Liver (tissue), 8 donors: ENCODE measurements at regions not wholly inside any gene's neighbourhood (a gene's known extent, or its start where the extent isn't known, plus 50 kb on each side); places are given as distances from the start of the nearest gene placed in this dataset.

ENCODE experiments used
- DNase-seq: peaks from one replicate; pipeline ENCODE4 v3.0.0-alpha.2; 2017; ENCODE audit warnings: low spot score
- H3K27ac ChIP-seq, 2 donors: one replicate each; pipeline ENCODE4 v1.7.0; 2013; ENCODE audit warnings: inconsistent platforms in 2 of 2, low read length in 2 of 2, control low read depth in 1 of 2, low read depth in 1 of 2, mild to moderate bottlenecking in 1 of 2
- H3K27me3 ChIP-seq, 4 donors: one replicate each; pipeline versions ENCODE4 v1.6.1 to v1.7.0; 2013; ENCODE audit warnings: low read length in 3 of 4, inconsistent platforms in 1 of 4, mild to moderate bottlenecking in 1 of 4, moderate library complexity in 1 of 4; ENCODE audit not compliant: control insufficient read depth in 4 of 4, insufficient read depth in 4 of 4
- H3K36me3 ChIP-seq, 4 donors: one replicate each; pipeline versions ENCODE4 v1.6.1 to v1.7.0; 2013; ENCODE audit warnings: low read length in 3 of 4, mild to moderate bottlenecking in 3 of 4, low read depth in 1 of 4, moderate library complexity in 1 of 4; ENCODE audit not compliant: control insufficient read depth in 4 of 4, insufficient read depth in 3 of 4
- H3K4me1 ChIP-seq, 4 donors: one replicate each; pipeline versions ENCODE4 v1.6.1 to v1.7.0; 2013; ENCODE audit warnings: low read length in 3 of 4, mild to moderate bottlenecking in 3 of 4, moderate library complexity in 1 of 4; ENCODE audit not compliant: control insufficient read depth in 4 of 4, insufficient read depth in 4 of 4
- H3K4me3 ChIP-seq, 3 donors: one replicate each; pipeline versions ENCODE4 v1.6.1 to v1.7.0; 2013; ENCODE audit warnings: low read length in 3 of 3, control low read depth in 1 of 3, low read depth in 1 of 3, mild to moderate bottlenecking in 1 of 3
- H3K9ac ChIP-seq, 2 donors: one replicate each; pipeline ENCODE4 v1.7.0; 2013; ENCODE audit warnings: low read length in 2 of 2, mild to moderate bottlenecking in 2 of 2, moderate library complexity in 2 of 2, control low read depth in 1 of 2, low read depth in 1 of 2
- H3K9me3 ChIP-seq, 4 donors: one replicate each; pipeline versions ENCODE4 v1.6.1 to v1.7.0; 2013; ENCODE audit warnings: low read length in 3 of 4; ENCODE audit not compliant: control insufficient read depth in 4 of 4
- EGR1 ChIP-seq, 2 donors: IDR thresholded peaks; 2 replicates each; pipeline ENCODE4 v1.6.1; 2016 to 2018; ENCODE audit warnings: antibody characterized with exemption in 2 of 2, low read depth in 2 of 2
- FOXA1 ChIP-seq: IDR thresholded peaks from 2 replicates; pipeline ENCODE4 v1.6.1; 2016; ENCODE audit warnings: antibody characterized with exemption
- FOXA2 ChIP-seq: IDR thresholded peaks from 2 replicates; pipeline ENCODE4 v1.6.1; 2016; ENCODE audit warnings: antibody characterized with exemption
- GABPA ChIP-seq, 2 donors: IDR thresholded peaks in 1 of 2; conservative IDR thresholded peaks in 1 of 2; 2 replicates each; pipeline ENCODE4 v1.6.1; 2016; ENCODE audit warnings: antibody characterized with exemption in 2 of 2, mild to moderate bottlenecking in 1 of 2, moderate library complexity in 1 of 2
- HNF4A ChIP-seq, 2 donors: conservative IDR thresholded peaks; 2 replicates each; pipeline ENCODE4 v1.6.1; 2016; ENCODE audit warnings: antibody characterized with exemption in 2 of 2, mild to moderate bottlenecking in 2 of 2
- HNF4G ChIP-seq: IDR thresholded peaks from 2 replicates; pipeline ENCODE4 v1.6.1; 2016; ENCODE audit warnings: antibody characterized with exemption
- JUND ChIP-seq, 2 donors: IDR thresholded peaks; 2 replicates each; pipeline ENCODE4 v1.6.1; 2016; ENCODE audit warnings: antibody characterized with exemption in 2 of 2
- NR2F2 ChIP-seq: IDR thresholded peaks from 2 replicates; pipeline ENCODE4 v1.6.1; 2016; ENCODE audit warnings: antibody characterized with exemption
- RAD21 ChIP-seq, 2 donors: IDR thresholded peaks; 2 replicates each; pipeline ENCODE4 v1.6.1; 2016; ENCODE audit warnings: antibody characterized with exemption in 2 of 2, mild to moderate bottlenecking in 2 of 2
- RXRA ChIP-seq, 2 donors: IDR thresholded peaks; 2 replicates each; pipeline ENCODE4 v1.6.1; 2017 to 2018; ENCODE audit warnings: antibody characterized with exemption in 2 of 2, mild to moderate bottlenecking in 1 of 2
- SP1 ChIP-seq: IDR thresholded peaks from 2 replicates; pipeline ENCODE4 v1.6.1; 2018; ENCODE audit warnings: antibody characterized with exemption, mild to moderate bottlenecking
- TAF1 ChIP-seq: conservative IDR thresholded peaks from 2 replicates; pipeline ENCODE4 v1.6.1; 2016; ENCODE audit warnings: antibody characterized with exemption, mild to moderate bottlenecking
- YY1 ChIP-seq: IDR thresholded peaks from 2 replicates; pipeline ENCODE4 v1.6.1; 2016; ENCODE audit warnings: antibody characterized with exemption, mild to moderate bottlenecking
- WGBS: extraction: QIAGEN DNeasy Blood & Tissue Kit; methylation state at CpG from one replicate; pipeline ENCODE4 v1.1.7; 2013; 5-methylcytosine and 5-hydroxymethylcytosine counted together
- TF ChIP-seq, protein P1 (sequence below): IDR thresholded peaks from 2 replicates; pipeline ENCODE4 v1.6.1; 2016; ENCODE audit warnings: antibody characterized with exemption
- TF ChIP-seq, protein P2 (sequence below): IDR thresholded peaks from 2 replicates; pipeline ENCODE4 v1.6.1; 2016; ENCODE audit warnings: antibody characterized with exemption, mild to moderate bottlenecking
- TF ChIP-seq, protein P3 (sequence below): IDR thresholded peaks from 2 replicates; pipeline ENCODE4 v1.6.1; 2016; ENCODE audit warnings: antibody characterized with exemption
- TF ChIP-seq, protein P4 (sequence below): fragments of 150-350 bp; IDR thresholded peaks from 2 replicates; pipeline ENCODE4 v1.5.1; 2017; ENCODE audit warnings: improper control_type of control experiment, low read depth, low read length; ENCODE audit not compliant: missing input control
- TF ChIP-seq, protein P5 (sequence below): IDR thresholded peaks from 2 replicates; pipeline ENCODE4 v1.6.1; 2016; ENCODE audit warnings: antibody characterized with exemption
- donor health status: healthy.
- donor health status: healthy.
- donor health status: healthy.
- donor health status: healthy.
- donor health status: healthy.

DNA sequence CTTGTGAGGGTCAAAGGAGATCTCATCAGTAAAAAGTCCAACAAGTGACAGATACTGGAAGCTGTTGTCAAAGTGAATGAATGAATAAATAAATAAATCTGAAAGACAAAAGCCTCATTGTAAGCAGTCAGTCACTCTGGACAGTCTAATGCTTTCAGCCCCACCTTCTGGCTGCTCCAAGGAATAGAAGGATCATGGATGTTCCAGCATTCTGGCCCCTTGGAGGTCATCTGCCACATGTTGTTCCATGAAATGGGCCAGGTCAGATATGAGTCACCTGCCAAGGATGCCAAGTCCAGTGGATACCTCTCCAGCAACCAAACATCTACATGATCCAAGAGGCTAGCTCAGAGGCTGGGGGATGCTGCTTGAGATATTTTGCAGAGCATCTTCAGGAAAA, 185.6 kb downstream of the BMP7 start (continued):
- no peak for TF ChIP-seq SP1
- TF ChIP-seq, protein P1, sequence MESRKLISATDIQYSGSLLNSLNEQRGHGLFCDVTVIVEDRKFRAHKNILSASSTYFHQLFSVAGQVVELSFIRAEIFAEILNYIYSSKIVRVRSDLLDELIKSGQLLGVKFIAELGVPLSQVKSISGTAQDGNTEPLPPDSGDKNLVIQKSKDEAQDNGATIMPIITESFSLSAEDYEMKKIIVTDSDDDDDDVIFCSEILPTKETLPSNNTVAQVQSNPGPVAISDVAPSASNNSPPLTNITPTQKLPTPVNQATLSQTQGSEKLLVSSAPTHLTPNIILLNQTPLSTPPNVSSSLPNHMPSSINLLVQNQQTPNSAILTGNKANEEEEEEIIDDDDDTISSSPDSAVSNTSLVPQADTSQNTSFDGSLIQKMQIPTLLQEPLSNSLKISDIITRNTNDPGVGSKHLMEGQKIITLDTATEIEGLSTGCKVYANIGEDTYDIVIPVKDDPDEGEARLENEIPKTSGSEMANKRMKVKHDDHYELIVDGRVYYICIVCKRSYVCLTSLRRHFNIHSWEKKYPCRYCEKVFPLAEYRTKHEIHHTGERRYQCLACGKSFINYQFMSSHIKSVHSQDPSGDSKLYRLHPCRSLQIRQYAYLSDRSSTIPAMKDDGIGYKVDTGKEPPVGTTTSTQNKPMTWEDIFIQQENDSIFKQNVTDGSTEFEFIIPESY, result no peak

DNA sequence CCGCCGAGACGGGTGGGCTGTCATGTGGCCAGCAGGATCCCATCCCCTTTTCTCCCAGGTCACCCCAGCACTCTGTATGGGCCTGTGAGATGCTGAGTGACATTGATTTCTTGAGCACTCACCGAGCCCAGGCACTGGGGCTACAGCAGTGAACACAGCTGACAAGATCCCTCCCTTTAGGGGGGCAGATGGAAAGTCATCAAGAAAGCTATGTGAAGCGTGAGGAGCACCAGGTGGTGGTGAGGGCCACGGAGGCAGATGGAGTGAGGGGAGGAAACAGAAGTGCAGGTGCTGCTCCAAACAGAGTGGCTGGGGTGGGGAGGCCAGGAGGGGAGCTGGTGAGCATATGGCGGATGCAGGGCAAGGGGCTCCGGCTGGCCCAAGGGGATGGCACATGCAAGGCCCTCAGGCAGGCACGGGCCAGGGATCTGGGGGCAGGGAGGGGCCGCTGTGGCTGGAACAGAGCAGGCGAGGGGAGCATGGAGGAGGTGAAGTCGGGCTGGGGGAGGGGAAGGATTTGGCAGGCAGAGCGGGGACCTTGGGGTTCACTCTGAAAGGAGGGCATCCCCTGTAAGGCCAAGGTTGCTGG, 184.0 kb downstream of the BMP7 start:
- Histone ChIP-seq H3K4me3 (no peak overlapping the region), H3K4me1 (no peaks in the 10 kb centered on the region), H3K27me3 (peaks cover 0 to 3% (median 0%) of the 10 kb centered on the region in 4 donors), H3K36me3 (no peaks in the 10 kb centered on the region), H3K27ac (no peak overlapping the region), H3K9ac (no peak overlapping the region), H3K9me3 (peaks cover 3 to 16% (median 6%) of the 10 kb centered on the region in 4 donors)
- TF ChIP-seq EGR1 (IDR thresholded peaks at IDR 0.05; ENCODE audit: low read depth in 2 of 2), result no peak
- TF ChIP-seq RAD21 (IDR thresholded peaks at IDR 0.05), result no peak
- no peak for TF ChIP-seq NR2F2
- TF ChIP-seq YY1, result no peak
- TF ChIP-seq FOXA1, result no peak
- no peak for TF ChIP-seq SP1
- TF ChIP-seq, protein P2, sequence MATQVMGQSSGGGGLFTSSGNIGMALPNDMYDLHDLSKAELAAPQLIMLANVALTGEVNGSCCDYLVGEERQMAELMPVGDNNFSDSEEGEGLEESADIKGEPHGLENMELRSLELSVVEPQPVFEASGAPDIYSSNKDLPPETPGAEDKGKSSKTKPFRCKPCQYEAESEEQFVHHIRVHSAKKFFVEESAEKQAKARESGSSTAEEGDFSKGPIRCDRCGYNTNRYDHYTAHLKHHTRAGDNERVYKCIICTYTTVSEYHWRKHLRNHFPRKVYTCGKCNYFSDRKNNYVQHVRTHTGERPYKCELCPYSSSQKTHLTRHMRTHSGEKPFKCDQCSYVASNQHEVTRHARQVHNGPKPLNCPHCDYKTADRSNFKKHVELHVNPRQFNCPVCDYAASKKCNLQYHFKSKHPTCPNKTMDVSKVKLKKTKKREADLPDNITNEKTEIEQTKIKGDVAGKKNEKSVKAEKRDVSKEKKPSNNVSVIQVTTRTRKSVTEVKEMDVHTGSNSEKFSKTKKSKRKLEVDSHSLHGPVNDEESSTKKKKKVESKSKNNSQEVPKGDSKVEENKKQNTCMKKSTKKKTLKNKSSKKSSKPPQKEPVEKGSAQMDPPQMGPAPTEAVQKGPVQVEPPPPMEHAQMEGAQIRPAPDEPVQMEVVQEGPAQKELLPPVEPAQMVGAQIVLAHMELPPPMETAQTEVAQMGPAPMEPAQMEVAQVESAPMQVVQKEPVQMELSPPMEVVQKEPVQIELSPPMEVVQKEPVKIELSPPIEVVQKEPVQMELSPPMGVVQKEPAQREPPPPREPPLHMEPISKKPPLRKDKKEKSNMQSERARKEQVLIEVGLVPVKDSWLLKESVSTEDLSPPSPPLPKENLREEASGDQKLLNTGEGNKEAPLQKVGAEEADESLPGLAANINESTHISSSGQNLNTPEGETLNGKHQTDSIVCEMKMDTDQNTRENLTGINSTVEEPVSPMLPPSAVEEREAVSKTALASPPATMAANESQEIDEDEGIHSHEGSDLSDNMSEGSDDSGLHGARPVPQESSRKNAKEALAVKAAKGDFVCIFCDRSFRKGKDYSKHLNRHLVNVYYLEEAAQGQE, result no peak
- TF ChIP-seq, protein P1, result no peak
- TF ChIP-seq, protein P3, sequence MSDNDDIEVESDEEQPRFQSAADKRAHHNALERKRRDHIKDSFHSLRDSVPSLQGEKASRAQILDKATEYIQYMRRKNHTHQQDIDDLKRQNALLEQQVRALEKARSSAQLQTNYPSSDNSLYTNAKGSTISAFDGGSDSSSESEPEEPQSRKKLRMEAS, result no peak
- TF ChIP-seq FOXA2, result no peak
- no peak for TF ChIP-seq TAF1
- no peak for TF ChIP-seq GABPA (IDR thresholded peaks at IDR 0.05 in 1 of 2, conservative IDR thresholded peaks at IDR 0.05 in 1 of 2)
- TF ChIP-seq JUND (IDR thresholded peaks at IDR 0.05), result no peak
- TF ChIP-seq, protein P4, sequence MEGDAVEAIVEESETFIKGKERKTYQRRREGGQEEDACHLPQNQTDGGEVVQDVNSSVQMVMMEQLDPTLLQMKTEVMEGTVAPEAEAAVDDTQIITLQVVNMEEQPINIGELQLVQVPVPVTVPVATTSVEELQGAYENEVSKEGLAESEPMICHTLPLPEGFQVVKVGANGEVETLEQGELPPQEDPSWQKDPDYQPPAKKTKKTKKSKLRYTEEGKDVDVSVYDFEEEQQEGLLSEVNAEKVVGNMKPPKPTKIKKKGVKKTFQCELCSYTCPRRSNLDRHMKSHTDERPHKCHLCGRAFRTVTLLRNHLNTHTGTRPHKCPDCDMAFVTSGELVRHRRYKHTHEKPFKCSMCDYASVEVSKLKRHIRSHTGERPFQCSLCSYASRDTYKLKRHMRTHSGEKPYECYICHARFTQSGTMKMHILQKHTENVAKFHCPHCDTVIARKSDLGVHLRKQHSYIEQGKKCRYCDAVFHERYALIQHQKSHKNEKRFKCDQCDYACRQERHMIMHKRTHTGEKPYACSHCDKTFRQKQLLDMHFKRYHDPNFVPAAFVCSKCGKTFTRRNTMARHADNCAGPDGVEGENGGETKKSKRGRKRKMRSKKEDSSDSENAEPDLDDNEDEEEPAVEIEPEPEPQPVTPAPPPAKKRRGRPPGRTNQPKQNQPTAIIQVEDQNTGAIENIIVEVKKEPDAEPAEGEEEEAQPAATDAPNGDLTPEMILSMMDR, result no peak
- no peak for TF ChIP-seq HNF4A (conservative IDR thresholded peaks at IDR 0.05)
- TF ChIP-seq HNF4G, result no peak
- TF ChIP-seq, protein P5, sequence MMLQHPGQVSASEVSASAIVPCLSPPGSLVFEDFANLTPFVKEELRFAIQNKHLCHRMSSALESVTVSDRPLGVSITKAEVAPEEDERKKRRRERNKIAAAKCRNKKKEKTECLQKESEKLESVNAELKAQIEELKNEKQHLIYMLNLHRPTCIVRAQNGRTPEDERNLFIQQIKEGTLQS, result no peak
- TF ChIP-seq RXRA (IDR thresholded peaks at IDR 0.05), result no peak
- WGBS, result 75% methylated on average over 13 of the region's 13 CpGs
- no peak for DNase-seq
